ENCODE measurements at regions not wholly inside any gene's neighbourhood (a gene's known extent, or its start where the extent isn't known, plus 50 kb on each side); places are given as distances from the start of the nearest gene placed in this dataset.

DNA sequence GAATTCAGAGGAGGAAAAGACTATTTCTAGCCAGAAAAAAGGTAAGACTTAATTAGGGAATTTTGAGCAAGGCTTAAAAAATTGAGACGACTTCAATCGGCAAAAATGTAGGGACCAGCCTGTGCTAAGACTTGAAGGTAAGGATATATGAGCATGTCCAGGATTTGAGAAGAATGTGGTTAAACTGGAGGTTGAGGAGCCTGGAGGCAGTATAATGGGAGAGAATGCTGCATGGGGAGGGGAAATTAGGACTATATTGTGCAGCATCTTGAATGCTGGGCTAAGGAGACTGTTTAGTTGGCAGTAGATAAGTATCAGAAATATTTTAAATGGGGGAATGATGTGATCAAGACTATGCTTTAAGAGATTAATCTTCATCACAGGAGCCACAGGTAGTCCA is 53.1 kb upstream of the PCGF5 start:
- TF ChIP-seq CTCF (IDR thresholded peaks at IDR 0.05; ENCODE audit: borderline replicate concordance, extremely low read depth, low read length, poor library complexity, severe bottlenecking) (no peak), EZH2 (IDR thresholded peaks at IDR 0.05; ENCODE audit: borderline replicate concordance, low read depth, low read length, severe bottlenecking) (no peak)
